HL-60 (cell line): ENCODE measurements at regions not wholly inside any gene's neighbourhood (a gene's known extent, or its start where the extent isn't known, plus 50 kb on each side); places are given as distances from the start of the nearest gene placed in this dataset.

Experiments used
- CTCF ChIP-seq: IDR thresholded peaks from one replicate; pipeline ENCODE4 v1.5.1; 2011; ENCODE audit warnings: low read length, control low read depth, inconsistent platforms; ENCODE audit not compliant: insufficient read depth
- REST ChIP-seq: IDR thresholded peaks from 2 replicates; pipeline ENCODE4 v1.6.1; 2012; ENCODE audit warnings: low read depth; ENCODE audit not compliant: insufficient replicate concordance

GRCh38 chr4:144461906-144462305, 184.1 kb upstream of the HHIP start:
- TF ChIP-seq CTCF (no peak), REST (no peak)
